Globus pallidus (tissue), 1 donor: ENCODE measurements at regions not wholly inside any gene's neighbourhood (a gene's known extent, or its start where the extent isn't known, plus 50 kb on each side); places are given as distances from the start of the nearest gene placed in this dataset.
"Not testable (repeated sequence)": the region's sequence is repeated elsewhere in the genome, so short reads cannot be mapped to it uniquely, and the experiment has no call there.

Experiments used
- DNase-seq: peaks from one replicate; pipeline ENCODE4 v3.0.0-alpha.2; 2015; ENCODE audit warnings: low spot score

DNA sequence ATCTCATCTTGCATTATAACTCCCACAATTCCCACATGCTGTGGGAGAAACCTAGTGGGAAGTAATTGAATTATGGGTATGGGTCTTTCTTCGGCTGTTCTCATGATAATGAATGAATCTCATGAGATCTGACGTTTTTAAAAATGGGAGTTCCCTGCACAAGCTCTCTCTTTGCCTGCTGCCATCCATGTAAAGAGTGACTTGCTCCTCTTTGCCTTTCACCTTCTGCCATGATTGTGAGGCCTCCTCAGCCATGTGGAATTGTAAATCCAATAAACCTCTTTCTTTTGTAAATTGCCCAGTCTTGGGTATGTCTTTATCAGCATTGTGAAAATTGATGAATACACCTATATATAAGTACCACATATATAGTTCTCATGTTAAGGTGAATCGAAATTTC lies 961.7 kb upstream of the COX7C start:
- DNase-seq = no peak

DNA sequence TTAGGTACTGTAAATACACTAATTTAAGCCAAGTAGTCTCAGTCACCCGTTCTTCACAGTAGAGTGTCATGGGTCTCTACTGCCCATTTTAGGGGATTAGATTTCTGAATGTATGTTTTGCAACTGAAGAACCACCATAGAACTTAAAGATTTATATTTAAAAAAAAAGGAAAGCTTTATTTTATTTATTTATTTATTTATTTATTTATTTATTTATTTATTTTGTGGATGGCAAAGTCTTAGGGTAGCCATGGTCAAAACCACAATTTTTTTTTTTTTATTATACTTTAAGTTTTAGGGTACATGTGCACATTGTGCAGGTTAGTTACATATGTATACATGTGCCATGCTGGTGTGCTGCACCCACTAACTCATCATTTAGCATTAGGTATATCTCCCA lies 960.4 kb upstream of the COX7C start:
- DNase-seq = not testable (repeated sequence)

DNA sequence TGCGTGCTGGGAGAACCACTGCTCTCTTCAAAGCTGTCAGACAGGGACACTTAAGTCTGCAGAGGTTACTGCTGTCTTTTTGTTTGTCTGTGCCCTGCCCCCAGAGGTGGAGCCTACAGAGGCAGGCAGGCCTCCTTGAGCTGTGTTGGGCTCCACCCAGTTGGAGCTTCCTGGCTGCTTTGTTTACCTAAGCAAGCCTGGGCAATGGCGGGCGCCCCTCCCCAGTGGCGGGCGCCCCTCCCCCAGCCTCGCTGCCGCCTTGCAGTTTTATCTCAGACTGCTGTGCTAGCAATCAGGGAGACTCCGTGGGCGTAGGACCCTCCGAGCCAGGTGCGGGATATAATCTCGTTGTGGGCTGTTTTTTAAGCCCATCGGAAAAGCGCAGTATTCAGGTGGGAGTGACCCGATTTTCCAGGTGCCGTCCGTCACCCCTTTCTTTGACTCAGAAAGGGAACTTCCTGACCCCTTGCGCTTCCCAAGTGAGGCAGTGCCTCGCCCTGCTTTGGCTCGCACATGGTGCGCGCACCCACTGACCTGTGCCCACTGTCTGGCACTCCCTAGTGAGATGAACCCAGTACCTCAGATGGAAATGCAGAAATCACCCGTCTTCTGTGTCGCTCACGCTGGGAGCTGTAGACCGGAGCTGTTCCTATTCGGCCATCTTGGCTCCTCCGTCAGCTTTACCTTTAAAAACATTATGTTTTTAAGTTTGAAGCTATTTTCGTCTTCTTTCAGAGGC lies 954.6 kb upstream of the COX7C start:
- DNase-seq = not testable (repeated sequence)

DNA sequence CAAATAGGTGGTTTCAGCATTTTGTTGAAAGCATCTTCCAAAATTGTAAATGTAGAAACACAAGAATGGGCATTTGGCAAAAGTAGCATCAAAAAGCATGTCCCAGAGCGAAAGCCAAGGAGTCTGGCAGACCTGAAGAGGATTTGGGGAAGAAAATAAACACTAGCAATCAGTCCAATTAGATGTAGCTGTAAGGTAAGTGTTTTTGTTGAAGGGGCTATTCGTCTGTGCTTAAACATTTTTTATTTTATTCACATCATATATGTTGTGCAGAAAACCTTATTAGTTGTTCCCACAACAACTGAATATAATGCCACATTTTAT lies 954.1 kb upstream of the COX7C start:
- no peak for DNase-seq

DNA sequence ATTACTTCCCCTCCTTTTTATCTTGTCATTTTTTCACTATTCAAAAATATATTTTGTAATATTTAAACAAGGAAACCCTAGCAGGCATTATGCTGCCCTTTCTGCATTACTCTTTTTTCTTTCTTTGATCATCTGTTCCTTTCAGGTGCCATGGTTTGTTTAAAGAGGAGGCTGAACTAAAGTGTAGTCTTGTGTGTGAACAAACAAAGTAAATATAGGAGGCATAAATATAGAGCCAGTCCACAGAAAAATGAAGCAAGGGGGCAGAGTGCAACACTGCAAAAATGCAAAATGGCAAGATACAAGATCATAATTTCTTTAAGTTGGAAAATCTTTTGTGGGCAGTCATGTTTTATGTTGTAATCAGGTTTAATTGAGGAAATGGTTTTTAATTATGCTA lies 947.3 kb upstream of the COX7C start:
- DNase-seq = no peak

DNA sequence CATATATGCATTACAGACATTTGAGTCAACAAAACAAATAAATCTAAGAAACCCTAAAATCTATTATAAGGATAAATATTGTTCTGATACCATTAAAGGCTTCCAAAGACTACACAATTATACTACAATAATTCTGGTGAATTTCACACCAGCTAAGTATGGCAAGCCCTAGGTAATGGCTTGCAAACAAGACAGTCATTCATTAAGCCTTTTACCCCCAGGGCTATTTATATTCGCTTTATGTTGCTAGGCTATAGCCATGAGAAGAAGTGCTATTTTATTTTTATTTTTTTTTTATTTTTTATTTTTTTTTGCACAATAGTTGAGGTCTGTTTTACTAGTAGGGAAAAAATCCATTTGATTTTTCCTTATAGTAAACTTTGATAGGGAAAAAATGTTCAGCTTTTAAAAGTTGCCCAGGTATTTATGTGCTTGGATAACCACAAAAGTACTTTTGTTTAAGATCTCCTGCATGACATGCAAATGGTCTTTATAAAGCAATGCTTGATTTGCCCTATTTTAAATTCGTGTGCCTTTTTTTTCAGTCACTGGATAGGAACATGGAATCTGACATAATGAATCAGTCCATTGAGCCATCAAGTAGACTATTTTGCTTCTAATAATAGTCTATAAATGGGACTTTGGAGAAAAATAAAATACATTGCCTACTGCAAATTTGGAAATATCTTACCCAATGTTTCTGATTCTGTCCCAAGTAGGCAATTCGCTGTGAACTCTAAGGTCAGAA lies 946.3 kb upstream of the COX7C start:
- no peak for DNase-seq

DNA sequence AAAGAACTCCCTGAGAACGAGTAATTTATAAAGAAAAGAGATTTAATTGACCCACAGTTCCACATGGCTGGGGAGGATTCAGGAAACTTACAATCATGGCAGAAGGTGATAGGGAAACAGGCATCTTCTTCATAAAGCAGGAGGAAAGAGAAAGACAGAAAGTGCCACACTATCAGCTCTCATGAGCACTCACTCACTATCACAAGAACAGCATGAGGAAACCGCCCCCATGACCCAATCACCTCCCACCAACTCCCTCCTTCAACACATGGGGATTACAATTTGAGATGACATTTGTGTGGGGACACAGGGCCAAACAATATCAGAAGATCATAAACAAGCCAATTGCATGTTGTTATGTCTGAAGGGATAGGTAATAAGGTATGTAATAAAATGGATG lies 935.9 kb upstream of the COX7C start:
- no peak for DNase-seq

DNA sequence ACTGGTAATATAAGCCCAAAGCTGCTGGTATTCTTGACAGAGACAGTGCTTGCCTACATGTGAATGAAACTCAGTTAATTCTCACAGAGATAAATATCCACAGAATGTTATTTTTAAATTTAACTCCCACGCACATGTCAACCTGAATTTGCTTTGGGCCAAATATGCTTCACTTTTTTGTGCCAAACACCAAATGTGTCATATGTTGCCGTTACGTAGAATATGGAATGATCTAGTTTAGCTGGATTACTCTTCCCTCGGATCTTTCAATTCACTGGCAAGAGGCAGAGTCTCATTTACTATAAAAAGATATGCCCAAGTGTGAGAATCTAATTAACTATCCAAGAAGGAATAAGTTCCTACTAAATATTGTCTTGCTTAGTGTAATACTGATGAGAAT lies 933.4 kb upstream of the COX7C start:
- DNase-seq = no peak

DNA sequence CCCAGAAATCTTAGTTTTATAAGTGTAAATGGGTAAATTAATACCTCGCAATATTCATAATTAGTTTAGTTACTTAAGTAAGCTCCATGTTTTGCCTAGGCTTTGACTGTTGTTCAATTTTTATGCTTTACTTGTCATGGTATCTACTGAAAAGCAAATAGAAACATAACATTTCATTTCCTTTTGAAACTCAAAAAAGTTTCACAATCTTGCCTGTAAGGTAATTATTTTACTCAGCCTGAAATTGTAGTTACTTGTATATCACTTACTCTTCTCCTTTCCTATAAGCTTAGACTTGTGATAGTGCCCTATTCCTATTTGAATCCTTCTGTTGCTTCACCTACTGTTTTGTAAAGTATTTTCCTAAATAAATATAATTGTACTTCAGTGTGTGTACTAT lies 914.4 kb upstream of the COX7C start:
- DNase-seq = no peak

DNA sequence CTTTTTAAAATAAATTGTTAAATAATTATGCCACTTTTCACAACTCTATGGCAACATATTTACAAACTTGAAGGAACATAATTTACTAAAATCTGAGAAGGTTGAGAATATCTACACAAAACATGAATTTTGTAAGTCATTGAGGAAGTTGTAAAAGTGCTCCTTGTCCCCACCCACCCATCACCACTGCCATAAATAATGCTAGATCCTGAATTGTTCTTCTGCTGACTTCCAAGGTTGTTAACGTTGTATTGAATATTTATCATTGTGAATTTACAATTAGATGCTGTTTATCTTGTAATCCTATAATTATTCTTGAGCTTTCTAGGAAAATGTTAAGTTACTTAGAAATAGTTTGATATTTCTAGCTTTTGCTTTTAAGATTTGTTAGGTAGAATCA lies 908.0 kb upstream of the COX7C start:
- no peak for DNase-seq

DNA sequence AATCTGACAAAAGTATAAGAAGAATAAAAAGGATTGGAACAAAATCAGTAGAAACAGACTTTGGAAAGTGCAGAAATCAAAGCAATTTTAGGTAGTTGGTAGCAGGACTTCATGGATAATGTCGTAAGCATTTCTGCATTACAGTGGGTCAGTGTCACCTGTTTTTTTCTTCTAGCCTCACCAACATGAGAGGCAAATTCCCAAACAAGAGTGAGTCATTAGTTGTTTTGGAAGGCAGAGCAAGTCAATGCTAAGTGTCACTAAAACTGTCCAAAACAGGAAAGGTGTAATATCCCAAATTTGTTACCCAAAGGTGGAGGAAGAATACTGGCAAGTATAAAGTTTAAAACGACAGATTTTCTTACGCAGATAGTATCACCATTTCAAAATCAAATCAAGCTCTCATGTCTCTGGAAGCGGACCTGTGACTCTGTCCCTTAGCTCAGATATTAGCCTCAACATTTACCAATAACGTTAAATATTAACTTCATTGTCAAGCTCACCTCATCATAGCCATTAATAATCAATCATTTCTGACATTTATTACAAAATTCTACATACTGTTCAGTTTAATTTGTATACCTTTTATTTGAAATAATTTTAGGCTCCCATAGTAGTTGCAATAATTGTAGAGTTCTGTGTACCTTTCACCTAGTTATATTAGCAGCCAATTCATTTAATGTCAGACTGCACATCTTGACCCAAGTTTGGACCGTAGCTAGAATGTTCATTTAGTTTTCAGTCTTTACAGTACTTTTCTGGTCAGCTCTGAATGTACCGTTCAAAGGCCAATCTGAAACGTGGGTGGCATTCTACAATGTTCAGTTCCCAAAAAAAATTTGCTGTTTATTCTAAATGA lies 901.2 kb upstream of the COX7C start:
- no peak for DNase-seq

DNA sequence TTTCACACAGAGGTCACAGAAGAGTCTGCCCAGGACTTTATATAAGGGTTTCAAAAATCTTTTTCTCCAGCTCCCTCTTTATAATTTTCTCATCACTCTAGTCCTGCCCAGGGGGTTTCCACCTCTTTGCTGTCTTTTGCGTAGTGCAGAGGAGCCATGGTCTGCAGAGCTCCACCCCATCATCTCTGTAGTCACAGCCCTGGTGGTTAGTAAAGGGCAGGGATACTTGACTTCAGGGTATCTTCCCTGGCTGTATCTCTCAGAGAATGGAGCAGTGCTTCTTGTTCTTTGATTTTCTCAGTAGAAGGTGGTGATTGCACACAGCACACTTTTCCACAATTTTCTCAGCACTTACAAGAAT lies 900.6 kb upstream of the COX7C start:
- DNase-seq = no peak

DNA sequence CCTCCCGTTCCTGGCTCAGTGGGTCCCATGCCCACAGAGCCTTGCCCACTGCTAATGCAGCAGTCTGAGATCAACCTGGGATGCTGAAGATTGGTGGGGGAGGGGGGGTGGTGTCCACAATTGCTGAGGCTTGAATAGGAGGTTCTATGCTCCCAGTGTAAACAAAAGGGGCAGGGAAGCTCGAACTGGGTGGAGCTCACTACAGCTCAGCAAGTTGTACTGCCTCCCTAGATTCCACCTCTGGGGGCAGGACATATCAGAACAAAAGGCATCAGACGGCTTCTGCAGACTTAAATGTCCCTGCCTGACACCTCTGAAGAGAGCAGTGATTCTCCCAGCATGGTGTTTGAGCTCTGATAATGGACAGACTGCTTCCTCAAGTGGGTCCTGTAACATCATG lies 885.6 kb upstream of the COX7C start:
- DNase-seq = no peak

DNA sequence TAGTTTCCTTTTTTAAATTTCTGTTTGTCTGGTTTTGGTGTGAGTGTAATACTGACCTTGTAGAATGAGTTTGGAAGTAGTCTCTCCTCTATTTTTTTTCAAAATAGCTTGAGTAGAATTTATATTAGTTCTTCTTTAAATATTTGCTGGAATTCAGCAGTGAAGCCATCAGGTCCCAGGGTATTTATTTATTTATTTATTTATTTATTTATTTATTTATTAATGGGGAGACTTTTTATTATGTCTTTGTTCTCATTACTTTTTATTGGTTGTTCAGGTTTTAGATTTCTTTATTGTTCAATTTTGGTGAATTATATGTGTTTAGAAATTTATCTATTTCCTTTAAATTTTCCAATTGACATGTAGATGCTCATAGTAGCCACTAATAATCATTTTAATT lies 875.8 kb upstream of the COX7C start:
- no peak for DNase-seq

DNA sequence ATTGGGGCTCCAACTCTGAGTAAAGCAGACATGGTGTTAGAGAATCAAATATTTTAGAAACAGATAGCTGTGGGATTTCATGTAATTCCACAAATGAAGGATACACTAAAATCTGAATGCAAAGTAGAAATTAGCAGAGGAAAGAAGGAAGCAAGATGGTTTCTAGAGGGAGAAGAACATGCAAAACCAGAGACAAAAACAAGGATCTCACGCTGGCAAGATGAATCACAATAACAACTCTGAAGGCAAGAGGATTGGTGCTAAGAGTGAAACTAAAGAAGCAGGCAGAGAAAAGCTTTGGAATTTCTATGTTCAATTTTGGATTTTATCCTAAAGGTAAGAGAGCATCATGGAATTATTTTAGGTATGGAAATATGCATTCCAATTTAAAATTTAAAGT lies 857.2 kb upstream of the COX7C start:
- no peak for DNase-seq

DNA sequence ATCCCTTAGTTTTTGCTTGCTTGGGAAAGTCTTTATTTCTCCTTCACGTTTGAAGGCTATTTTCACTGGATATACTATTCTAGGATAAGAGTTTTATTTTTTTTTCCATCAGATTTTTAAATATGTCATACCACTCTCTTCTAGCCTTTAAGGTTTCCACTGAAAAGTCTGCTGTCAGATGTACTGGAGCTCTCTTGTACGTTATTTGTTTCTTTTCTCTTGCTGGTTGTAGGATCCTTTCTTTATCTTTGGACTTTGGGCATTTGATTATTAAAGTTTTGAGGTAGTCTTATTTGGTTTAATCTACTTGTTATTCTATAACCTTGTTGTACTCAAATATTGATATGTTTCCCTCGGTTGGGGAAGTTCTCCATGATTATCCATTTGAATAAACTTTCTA lies 848.4 kb upstream of the COX7C start:
- DNase-seq = no peak

DNA sequence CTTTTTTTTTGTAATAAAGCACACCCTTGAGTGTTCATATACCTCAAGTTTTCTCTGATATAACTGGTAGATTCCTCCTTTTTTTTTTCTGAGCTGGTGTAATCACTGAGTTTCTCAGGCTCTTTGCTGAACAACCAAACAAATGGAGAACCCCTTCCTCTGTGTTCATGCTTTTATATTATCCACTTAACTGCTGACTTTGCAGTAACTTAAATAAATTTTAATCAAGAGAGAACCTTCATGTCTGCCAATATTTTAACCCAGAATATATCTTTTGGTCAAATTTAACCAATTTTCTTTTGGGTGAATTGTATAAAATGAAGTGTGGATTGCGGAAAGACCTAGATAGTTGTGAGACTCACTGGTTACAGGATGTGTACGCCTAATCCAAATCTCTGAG lies 833.0 kb upstream of the COX7C start:
- DNase-seq = no peak

DNA sequence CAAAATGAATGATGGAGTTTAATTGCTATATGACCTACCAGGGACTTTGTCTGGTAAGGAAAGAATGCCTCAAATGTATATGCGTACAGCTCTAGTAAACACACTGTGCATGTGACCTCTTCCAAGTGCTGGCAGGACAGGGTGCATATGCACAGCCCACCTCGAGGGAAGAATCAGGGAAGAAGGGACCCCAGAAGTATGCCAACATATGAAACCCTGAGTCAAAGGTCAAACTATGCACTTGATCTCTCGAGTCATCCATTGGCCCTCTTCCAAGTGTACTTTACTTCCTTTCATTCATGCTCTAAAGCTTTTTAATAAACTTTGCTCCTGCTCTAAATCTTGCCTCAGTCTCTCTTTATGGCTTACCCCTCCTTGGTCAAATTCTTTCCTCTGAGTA lies 804.6 kb upstream of the COX7C start:
- no peak for DNase-seq

DNA sequence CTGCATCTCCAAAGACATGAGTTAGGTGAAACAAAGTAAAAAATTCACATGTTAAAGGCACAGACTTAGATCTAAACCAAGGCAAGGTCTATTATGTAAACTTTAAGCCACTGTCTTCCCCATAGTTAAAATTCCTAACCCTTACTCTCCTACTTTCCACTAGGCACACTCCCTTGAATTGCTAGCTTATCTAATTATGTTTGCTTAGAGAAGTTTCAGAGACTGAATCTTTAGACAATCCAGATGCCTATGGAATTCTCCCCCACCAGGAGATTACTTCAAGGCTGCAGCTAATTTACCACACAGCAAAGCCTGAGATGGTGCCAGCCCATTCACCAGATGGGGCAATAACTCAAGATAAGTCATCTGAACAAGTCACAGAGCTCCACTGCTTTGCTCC lies 803.1 kb upstream of the COX7C start:
- no peak for DNase-seq

DNA sequence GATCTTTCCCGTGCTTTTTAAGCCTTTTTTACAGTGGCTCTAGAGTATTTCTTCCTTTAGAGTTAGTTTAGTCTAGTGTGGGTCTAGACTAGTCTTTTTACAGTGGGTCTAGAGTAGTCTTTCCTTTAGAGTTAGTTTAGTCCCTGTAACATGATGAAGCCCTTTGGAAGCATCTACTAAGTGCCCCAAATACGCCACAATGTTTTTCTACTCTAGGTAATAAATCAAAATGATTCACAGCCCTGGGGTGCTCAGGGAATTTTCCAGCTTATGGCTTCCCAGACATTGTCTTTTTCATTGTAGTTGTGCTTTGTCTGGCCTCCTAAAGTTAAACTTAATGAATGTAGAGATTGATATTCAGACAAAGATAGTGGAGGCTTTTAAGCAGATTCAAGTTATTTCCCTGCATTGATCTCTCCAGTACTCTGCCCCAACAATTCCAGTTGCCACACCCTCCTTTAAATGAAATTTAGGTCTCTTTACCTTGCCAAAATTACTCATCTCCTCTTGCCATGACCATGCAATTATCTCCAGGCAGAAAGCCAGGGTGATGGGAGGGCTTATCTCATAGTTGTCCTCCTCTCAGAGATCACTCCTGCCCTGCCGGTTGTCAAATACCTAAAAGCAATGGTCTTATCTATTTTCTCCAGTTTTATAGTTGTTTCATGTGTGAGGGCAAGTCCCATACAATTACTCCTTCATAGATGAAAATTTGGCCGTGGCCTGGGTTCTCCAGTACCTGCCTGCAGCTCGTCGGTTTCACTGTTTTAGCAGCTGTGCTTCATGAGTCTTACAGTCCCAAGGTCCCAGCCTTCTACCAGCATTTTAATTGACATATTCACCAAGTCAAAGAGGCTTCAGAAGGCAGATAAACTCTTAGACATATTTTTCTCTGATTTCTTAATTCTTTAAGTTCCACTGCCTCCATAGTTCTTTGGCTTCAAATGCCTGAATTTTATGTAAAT lies 794.0 kb upstream of the COX7C start:
- DNase-seq = no peak

DNA sequence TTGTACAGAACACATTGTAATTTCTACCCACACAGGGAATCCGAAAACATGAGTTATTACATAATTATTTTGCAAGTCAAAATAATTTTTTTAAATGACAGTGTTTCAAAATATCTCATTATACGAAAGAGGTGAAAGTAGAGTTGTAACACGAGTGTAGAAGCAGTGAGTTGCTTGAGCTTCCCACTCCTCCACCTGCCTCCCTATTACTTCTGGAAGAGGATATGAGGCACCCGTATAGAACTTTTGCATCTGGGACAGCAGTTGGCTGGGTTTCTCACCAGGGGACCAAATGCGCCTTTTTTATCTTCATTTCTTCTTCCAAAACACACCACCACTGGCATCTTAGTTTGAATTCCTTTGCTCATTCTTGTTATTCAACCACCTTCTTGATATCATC lies 779.0 kb upstream of the COX7C start:
- DNase-seq = no peak

DNA sequence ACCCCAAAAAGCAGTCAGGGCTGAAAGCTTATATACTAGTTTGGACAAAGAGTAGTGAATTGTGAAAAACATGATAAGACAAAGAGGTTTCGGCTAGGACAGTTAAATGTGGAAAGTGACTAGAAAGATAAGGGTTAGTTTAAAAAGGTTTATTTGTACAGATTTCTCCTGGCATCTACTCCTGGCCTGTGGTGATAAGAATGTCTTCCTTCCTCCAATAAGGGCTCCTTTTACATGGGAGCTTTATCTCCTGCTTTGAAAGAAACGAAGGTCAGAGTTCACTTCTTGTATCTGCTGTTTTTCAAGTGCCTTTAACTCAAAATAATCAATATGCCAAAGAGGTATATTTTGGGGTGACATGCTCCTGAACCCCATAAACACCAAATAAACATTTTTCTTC lies 776.1 kb upstream of the COX7C start:
- DNase-seq = no peak
